ENCODE measurements at regions not wholly inside any gene's neighbourhood (a gene's known extent, or its start where the extent isn't known, plus 50 kb on each side); places are given as distances from the start of the nearest gene placed in this dataset.

GRCh38 chr4:84003046-84003445, 467.1 kb downstream of the GPAT3 start:
- no peaks in the 10 kb centered on the region for H3K9me3 ChIP-seq
- no peaks in the 10 kb centered on the region for H3K27me3 ChIP-seq
- no peaks in the 10 kb centered on the region for H3K4me1 ChIP-seq
- in situ Hi-C loops (cut with MboI; ENCODE audit: low sequenced_read_pairs in 4 of 4), result no loop called here
- H3K27ac ChIP-seq, result no peak overlapping the region
- DNase-seq (no peak), ATAC-seq (no peak)
- TF ChIP-seq POLR2A (IDR thresholded peaks at IDR 0.05), result no peak
- TF ChIP-seq, protein P1, sequence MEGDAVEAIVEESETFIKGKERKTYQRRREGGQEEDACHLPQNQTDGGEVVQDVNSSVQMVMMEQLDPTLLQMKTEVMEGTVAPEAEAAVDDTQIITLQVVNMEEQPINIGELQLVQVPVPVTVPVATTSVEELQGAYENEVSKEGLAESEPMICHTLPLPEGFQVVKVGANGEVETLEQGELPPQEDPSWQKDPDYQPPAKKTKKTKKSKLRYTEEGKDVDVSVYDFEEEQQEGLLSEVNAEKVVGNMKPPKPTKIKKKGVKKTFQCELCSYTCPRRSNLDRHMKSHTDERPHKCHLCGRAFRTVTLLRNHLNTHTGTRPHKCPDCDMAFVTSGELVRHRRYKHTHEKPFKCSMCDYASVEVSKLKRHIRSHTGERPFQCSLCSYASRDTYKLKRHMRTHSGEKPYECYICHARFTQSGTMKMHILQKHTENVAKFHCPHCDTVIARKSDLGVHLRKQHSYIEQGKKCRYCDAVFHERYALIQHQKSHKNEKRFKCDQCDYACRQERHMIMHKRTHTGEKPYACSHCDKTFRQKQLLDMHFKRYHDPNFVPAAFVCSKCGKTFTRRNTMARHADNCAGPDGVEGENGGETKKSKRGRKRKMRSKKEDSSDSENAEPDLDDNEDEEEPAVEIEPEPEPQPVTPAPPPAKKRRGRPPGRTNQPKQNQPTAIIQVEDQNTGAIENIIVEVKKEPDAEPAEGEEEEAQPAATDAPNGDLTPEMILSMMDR (IDR thresholded peaks at IDR 0.05 in 4 of 5, conservative IDR thresholded peaks at IDR 0.05 in 1 of 5), result no peak
- no peak overlapping the region for H3K4me3 ChIP-seq
- intact Hi-C loops (cut with DNase I; ENCODE audit: low total_unique reads), result no loop called here
- no peaks in the 10 kb centered on the region for H3K36me3 ChIP-seq

DNA sequence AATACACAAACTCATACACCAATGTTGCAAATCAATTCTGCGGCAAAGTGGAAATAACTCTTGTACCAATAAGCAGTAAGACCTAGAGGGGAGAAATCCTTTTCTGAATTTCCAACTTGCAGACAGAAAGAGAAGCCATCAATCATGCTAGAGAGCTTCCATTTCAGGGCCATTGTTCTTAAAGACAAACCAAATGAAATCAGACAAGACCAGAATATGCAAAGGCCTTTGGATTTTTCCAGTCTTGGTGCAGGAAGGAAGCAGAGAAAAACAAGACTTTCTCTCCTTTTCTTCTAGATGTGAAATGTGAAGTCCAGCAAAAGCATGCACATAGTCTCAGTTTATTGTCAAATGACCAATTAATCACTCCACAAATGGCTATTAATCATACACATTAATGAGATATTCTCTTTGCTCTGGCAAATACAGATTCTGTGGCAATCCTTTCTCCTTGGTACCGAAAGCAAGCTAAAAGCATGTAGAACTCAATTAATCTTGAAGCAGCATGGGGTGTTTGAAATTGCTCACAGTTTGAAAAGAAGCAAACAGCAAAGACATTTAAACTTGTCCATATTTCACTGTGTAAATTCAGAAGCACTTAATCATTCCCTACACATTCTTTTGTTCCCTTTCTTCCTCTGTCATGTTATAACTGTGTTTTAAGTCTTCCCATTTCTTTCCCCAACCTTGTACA, 466.1 kb downstream of the GPAT3 start:
- H3K4me3 ChIP-seq, result no peak overlapping the region
- intact Hi-C loops (cut with DNase I; ENCODE audit: low total_unique reads) (no loop called here), in situ Hi-C loops (cut with MboI; ENCODE audit: low sequenced_read_pairs in 4 of 4) (no loop called here)
- DNase-seq (no peak), ATAC-seq (no peak)
- no peak overlapping the region for H3K27ac ChIP-seq
- no peaks in the 10 kb centered on the region for H3K9me3 ChIP-seq
- H3K27me3 ChIP-seq, result no peaks in the 10 kb centered on the region
- TF ChIP-seq, protein P1 (IDR thresholded peaks at IDR 0.05 in 4 of 5, conservative IDR thresholded peaks at IDR 0.05 in 1 of 5), result no peak
- H3K4me1 ChIP-seq, result no peaks in the 10 kb centered on the region
- no peaks in the 10 kb centered on the region for H3K36me3 ChIP-seq

GRCh38 chr4:83996254-83996653, 460.3 kb downstream of the GPAT3 start:
- ATAC-seq (no peak), DNase-seq (no peak)
- in situ Hi-C loops (cut with MboI; ENCODE audit: low sequenced_read_pairs in 4 of 4) (no loop called here), intact Hi-C loops (cut with DNase I; ENCODE audit: low total_unique reads) (no loop called here)
- H3K9me3 ChIP-seq, result no peaks in the 10 kb centered on the region
- no peak overlapping the region for H3K4me3 ChIP-seq
- TF ChIP-seq, protein P1 (IDR thresholded peaks at IDR 0.05 in 4 of 5, conservative IDR thresholded peaks at IDR 0.05 in 1 of 5), result no peak
- TF ChIP-seq POLR2A (IDR thresholded peaks at IDR 0.05), result no peak
- no peak overlapping the region for H3K27ac ChIP-seq
- H3K36me3 ChIP-seq, result no peaks in the 10 kb centered on the region
- H3K27me3 ChIP-seq, result no peaks in the 10 kb centered on the region
- H3K4me1 ChIP-seq, result no peaks in the 10 kb centered on the region

GRCh38 chr4:83993774-83994173, 457.9 kb downstream of the GPAT3 start:
- H3K27ac ChIP-seq, result no peak overlapping the region
- ATAC-seq (no peak), DNase-seq (no peak)
- no peaks in the 10 kb centered on the region for H3K27me3 ChIP-seq
- TF ChIP-seq POLR2A (IDR thresholded peaks at IDR 0.05), result no peak
- TF ChIP-seq, protein P1 (IDR thresholded peaks at IDR 0.05 in 4 of 5, conservative IDR thresholded peaks at IDR 0.05 in 1 of 5), result no peak
- in situ Hi-C loops (cut with MboI; ENCODE audit: low sequenced_read_pairs in 4 of 4), result no loop called here
- intact Hi-C loops (cut with DNase I; ENCODE audit: low total_unique reads), result no loop called here
- H3K4me1 ChIP-seq, result no peaks in the 10 kb centered on the region
- H3K36me3 ChIP-seq, result no peaks in the 10 kb centered on the region
- H3K4me3 ChIP-seq, result no peak overlapping the region
- no peaks in the 10 kb centered on the region for H3K9me3 ChIP-seq

DNA sequence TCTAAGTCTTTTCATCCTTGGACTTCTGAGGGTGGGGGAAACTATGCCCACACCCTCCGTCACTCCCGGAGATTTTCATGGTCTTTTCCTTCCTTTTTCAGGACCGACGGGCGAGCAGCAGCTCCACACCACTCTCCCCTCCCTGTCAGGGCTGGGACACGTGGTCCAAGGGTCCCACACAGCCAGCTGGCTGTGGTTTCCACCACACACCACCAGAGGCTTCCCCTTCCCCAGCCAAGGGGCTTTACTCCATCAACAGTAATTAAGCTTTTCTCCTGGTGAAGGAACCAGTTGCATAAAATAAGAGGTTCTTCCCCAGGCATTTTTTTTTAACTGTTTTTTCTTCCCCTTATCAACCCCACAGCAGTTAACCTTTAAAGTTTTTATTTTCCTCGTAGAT, 453.9 kb downstream of the GPAT3 start:
- no peaks in the 10 kb centered on the region for H3K4me1 ChIP-seq
- no peaks in the 10 kb centered on the region for H3K27me3 ChIP-seq
- H3K27ac ChIP-seq, result no peak overlapping the region
- no peaks in the 10 kb centered on the region for H3K9me3 ChIP-seq
- no peak overlapping the region for H3K4me3 ChIP-seq
- DNase-seq, result no peak
- in situ Hi-C loops (cut with MboI; ENCODE audit: low sequenced_read_pairs in 4 of 4), result no loop called here
- ATAC-seq, result no peak
- intact Hi-C loops (cut with DNase I; ENCODE audit: low total_unique reads), result no loop called here
- TF ChIP-seq, protein P1 (IDR thresholded peaks at IDR 0.05 in 4 of 5, conservative IDR thresholded peaks at IDR 0.05 in 1 of 5), result no peak
- TF ChIP-seq POLR2A (IDR thresholded peaks at IDR 0.05), result no peak
- no peaks in the 10 kb centered on the region for H3K36me3 ChIP-seq
